VCaP (cell line): ENCODE measurements at regions not wholly inside any gene's neighbourhood (a gene's known extent, or its start where the extent isn't known, plus 50 kb on each side); places are given as distances from the start of the nearest gene placed in this dataset.

Source experiments
- H3K27ac ChIP-seq: fragments of 450-650 bp; 2 replicates; pipeline ENCODE4 v1.5.1; 2017
- TF ChIP-seq, protein P1 (sequence below): fragments of 450-650 bp; conservative IDR thresholded peaks from 2 replicates; pipeline ENCODE4 v1.5.1; 2017; ENCODE audit warnings: mild to moderate bottlenecking, moderate library complexity

DNA sequence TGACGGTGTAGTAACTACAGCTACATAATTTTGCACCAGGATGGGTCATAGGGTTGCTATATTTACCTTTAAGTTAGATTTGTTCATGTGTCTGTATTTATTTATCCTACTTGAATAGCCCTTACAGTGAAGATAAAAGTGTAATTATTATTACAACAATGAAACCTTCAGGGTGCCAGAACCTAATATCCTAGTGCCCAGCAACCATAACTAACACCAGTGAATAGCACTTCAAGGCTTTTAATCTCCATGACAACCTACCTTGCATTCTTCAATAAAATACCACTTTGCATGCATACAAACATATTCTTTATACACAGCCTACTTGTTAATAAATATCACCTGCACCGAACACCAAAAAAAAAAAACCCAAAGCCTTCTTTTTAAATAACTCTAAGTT lies 58.7 kb upstream of the G2E3 start:
- no peak overlapping the region for H3K27ac ChIP-seq
- TF ChIP-seq, protein P1, sequence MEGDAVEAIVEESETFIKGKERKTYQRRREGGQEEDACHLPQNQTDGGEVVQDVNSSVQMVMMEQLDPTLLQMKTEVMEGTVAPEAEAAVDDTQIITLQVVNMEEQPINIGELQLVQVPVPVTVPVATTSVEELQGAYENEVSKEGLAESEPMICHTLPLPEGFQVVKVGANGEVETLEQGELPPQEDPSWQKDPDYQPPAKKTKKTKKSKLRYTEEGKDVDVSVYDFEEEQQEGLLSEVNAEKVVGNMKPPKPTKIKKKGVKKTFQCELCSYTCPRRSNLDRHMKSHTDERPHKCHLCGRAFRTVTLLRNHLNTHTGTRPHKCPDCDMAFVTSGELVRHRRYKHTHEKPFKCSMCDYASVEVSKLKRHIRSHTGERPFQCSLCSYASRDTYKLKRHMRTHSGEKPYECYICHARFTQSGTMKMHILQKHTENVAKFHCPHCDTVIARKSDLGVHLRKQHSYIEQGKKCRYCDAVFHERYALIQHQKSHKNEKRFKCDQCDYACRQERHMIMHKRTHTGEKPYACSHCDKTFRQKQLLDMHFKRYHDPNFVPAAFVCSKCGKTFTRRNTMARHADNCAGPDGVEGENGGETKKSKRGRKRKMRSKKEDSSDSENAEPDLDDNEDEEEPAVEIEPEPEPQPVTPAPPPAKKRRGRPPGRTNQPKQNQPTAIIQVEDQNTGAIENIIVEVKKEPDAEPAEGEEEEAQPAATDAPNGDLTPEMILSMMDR = no peak

DNA sequence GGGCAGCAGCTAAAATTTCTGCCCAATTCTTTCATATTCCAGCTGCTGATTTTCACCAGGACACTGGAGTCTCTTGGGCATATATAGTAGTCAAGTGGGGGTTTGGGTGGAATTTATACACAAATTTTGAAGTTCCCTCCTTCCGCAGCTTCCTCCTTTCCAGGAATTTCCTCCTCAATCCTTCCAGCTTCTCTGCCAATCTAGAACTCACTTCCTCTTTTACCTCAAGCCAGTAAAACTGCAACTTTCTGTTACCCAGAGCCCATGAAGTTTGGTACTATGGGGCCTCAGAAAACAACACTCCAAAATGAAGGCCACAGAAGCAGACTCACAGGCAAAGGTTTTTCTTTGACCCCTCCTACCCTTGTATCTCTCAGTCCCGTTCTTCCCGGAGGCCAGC lies 51.7 kb upstream of the G2E3 start:
- H3K27ac ChIP-seq = no peak overlapping the region
- TF ChIP-seq, protein P1 = no peak
